Thoracic aorta (tissue), 2 donors: ENCODE measurements at regions not wholly inside any gene's neighbourhood (a gene's known extent, or its start where the extent isn't known, plus 50 kb on each side); places are given as distances from the start of the nearest gene placed in this dataset.

Experiments
- ATAC-seq: fragments of 150-250 bp; one replicate; pipeline ENCODE4 v1.8.0; 2017; ENCODE audit warnings: low read depth; ENCODE audit not compliant: insufficient number of reproducible peaks, low FRiP score
- DNase-seq: peaks from one replicate; pipeline ENCODE4 v3.0.0-alpha.2; 2020; ENCODE audit warnings: low spot score
- H3K27ac ChIP-seq, 2 donors: fragments of 200-600 bp; sonication (generic); 1 replicate in 1 of 2; 2 replicates in 1 of 2; pipeline ENCODE4 v1.5.1; 2016; ENCODE audit warnings: mild to moderate bottlenecking in 2 of 2, moderate library complexity in 2 of 2
- H3K27me3 ChIP-seq: fragments of 200-600 bp; sonication (generic); replicated peaks from 2 replicates; pipeline ENCODE4 v1.6.0; 2016; ENCODE audit warnings: mild to moderate bottlenecking; ENCODE audit not compliant: insufficient read depth
- H3K36me3 ChIP-seq: fragments of 200-600 bp; sonication (generic); one replicate; pipeline ENCODE4 v1.5.1; 2016
- H3K4me1 ChIP-seq, 2 donors: fragments of 200-600 bp; sonication (generic); 1 replicate in 1 of 2; 2 replicates in 1 of 2; pipeline versions ENCODE4 v1.5.1 to v1.6.0; 2016; ENCODE audit warnings: low read depth in 2 of 2, mild to moderate bottlenecking in 1 of 2; ENCODE audit not compliant: control insufficient read depth in 1 of 2
- H3K4me3 ChIP-seq: fragments of 200-600 bp; sonication (generic); 2 replicates; pipeline ENCODE4 v1.5.1; 2016; ENCODE audit warnings: mild to moderate bottlenecking
- H3K9me3 ChIP-seq: fragments of 200-600 bp; sonication (generic); 2 replicates; pipeline ENCODE4 v1.5.1; 2016
- TF ChIP-seq, protein P1 (sequence below): fragments of 200-600 bp; sonication (generic); IDR thresholded peaks from one replicate; pipeline ENCODE4 v1.5.1; 2019; ENCODE audit warnings: antibody characterized with exemption

- no peak for ATAC-seq
- no peak overlapping the region for H3K27ac ChIP-seq
- TF ChIP-seq, protein P1, sequence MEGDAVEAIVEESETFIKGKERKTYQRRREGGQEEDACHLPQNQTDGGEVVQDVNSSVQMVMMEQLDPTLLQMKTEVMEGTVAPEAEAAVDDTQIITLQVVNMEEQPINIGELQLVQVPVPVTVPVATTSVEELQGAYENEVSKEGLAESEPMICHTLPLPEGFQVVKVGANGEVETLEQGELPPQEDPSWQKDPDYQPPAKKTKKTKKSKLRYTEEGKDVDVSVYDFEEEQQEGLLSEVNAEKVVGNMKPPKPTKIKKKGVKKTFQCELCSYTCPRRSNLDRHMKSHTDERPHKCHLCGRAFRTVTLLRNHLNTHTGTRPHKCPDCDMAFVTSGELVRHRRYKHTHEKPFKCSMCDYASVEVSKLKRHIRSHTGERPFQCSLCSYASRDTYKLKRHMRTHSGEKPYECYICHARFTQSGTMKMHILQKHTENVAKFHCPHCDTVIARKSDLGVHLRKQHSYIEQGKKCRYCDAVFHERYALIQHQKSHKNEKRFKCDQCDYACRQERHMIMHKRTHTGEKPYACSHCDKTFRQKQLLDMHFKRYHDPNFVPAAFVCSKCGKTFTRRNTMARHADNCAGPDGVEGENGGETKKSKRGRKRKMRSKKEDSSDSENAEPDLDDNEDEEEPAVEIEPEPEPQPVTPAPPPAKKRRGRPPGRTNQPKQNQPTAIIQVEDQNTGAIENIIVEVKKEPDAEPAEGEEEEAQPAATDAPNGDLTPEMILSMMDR: no peak
- no peaks in the 10 kb centered on the region for H3K9me3 ChIP-seq
- no peaks in the 10 kb centered on the region for H3K4me1 ChIP-seq
- no peaks in the 10 kb centered on the region for H3K36me3 ChIP-seq
- H3K4me3 ChIP-seq: no peak overlapping the region
- DNase-seq: no peak
- no peaks in the 10 kb centered on the region for H3K27me3 ChIP-seq
Observed at GRCh38 chr16:16865374-16865773, 486.4 kb downstream of the NPIPA7 start.

DNA sequence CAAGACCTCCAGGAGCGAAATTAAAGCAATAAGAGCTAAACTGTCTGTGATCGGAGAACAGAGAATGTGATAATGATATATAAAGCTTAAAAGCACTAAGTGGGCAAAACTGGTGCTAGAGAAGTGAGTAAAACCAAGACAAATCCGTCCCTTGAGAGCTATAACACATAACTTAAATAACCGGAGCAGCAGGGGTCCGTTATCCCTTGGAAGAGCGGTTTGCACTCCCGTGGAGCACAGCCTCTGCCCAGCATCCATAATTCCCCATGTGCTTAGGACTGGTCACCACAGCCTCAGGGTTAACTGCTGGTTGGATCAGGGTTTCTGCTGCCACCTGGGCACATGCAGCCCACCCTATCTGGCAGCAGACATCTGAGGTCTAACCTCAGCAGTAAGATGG is 489.0 kb downstream of the NPIPA7 start:
- H3K9me3 ChIP-seq: no peaks in the 10 kb centered on the region
- H3K27ac ChIP-seq: no peak overlapping the region
- no peak overlapping the region for H3K4me3 ChIP-seq
- no peaks in the 10 kb centered on the region for H3K4me1 ChIP-seq
- H3K36me3 ChIP-seq: no peaks in the 10 kb centered on the region
- no peak for ATAC-seq
- DNase-seq: no peak
- H3K27me3 ChIP-seq: no peaks in the 10 kb centered on the region
- TF ChIP-seq, protein P1: no peak

- H3K9me3 ChIP-seq: no peaks in the 10 kb centered on the region
- H3K4me3 ChIP-seq: no peak overlapping the region
- H3K36me3 ChIP-seq: no peaks in the 10 kb centered on the region
- DNase-seq (no peak), ATAC-seq (no peak)
- no peaks in the 10 kb centered on the region for H3K4me1 ChIP-seq
- H3K27me3 ChIP-seq: no peaks in the 10 kb centered on the region
- TF ChIP-seq, protein P1: no peak
- no peak overlapping the region for H3K27ac ChIP-seq
Observed at GRCh38 chr16:16868727-16869126, 489.8 kb downstream of the NPIPA7 start.

DNA sequence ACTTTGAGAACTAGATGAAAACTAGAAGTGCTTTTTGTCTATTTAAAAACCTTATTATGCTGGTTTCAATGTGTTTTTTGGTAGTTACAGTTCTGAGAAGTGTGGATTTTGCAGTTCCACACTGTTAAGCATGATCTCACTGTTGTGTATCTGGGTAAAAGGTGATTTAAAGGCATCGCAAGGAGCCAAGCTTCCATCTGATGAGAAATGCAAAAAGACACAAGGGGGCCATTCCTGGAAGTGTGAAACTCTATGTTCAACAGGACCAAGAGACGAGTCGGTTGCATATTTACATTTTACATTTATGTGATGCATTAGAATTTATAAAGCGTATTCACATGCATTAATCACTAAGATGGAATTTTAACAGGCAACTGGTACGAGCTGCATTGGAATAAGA is 490.8 kb downstream of the NPIPA7 start:
- DNase-seq (no peak), ATAC-seq (no peak)
- Histone ChIP-seq H3K27ac (no peak overlapping the region), H3K4me1 (no peaks in the 10 kb centered on the region), H3K9me3 (no peaks in the 10 kb centered on the region), H3K27me3 (no peaks in the 10 kb centered on the region), H3K4me3 (no peak overlapping the region), H3K36me3 (no peaks in the 10 kb centered on the region)
- TF ChIP-seq, protein P1: no peak

DNA sequence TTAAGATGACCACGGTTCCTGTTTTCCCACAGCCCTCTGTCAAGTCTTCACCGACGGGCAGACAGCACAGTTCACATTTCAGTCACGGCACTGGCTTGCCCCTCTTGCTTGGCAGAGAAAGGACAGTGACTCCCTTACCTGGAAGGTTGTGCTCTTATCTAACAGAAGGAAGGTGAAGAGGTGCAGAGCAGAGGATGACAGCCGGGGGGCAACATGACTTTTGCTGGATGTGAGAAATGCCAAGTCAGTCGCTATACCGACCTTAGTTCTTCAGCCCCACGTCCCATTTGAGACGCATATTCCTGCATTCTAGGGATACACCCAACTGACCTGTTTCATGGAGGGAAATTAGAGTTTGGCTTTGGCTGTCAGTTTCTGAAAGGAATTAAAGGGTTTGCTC is 492.3 kb downstream of the NPIPA7 start:
- Histone ChIP-seq H3K27me3 (no peaks in the 10 kb centered on the region), H3K9me3 (no peaks in the 10 kb centered on the region), H3K27ac (no peak overlapping the region), H3K4me1 (no peaks in the 10 kb centered on the region), H3K4me3 (no peak overlapping the region), H3K36me3 (no peaks in the 10 kb centered on the region)
- DNase-seq (no peak), ATAC-seq (no peak)
- TF ChIP-seq, protein P1: no peak
